ENCODE measurements at regions not wholly inside any gene's neighbourhood (a gene's known extent, or its start where the extent isn't known, plus 50 kb on each side); places are given as distances from the start of the nearest gene placed in this dataset.

GRCh38 chr4:35867057-35867456, 377.3 kb downstream of the ARAP2 start:
- no peak overlapping the region for H3K4me3 ChIP-seq (ENCODE audit: low read depth, low read length)
- no peak for DNase-seq (ENCODE audit: low read depth)
- TF ChIP-seq, protein P1, sequence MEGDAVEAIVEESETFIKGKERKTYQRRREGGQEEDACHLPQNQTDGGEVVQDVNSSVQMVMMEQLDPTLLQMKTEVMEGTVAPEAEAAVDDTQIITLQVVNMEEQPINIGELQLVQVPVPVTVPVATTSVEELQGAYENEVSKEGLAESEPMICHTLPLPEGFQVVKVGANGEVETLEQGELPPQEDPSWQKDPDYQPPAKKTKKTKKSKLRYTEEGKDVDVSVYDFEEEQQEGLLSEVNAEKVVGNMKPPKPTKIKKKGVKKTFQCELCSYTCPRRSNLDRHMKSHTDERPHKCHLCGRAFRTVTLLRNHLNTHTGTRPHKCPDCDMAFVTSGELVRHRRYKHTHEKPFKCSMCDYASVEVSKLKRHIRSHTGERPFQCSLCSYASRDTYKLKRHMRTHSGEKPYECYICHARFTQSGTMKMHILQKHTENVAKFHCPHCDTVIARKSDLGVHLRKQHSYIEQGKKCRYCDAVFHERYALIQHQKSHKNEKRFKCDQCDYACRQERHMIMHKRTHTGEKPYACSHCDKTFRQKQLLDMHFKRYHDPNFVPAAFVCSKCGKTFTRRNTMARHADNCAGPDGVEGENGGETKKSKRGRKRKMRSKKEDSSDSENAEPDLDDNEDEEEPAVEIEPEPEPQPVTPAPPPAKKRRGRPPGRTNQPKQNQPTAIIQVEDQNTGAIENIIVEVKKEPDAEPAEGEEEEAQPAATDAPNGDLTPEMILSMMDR (conservative IDR thresholded peaks at IDR 0.05; ENCODE audit: low read depth, low read length): no peak

DNA sequence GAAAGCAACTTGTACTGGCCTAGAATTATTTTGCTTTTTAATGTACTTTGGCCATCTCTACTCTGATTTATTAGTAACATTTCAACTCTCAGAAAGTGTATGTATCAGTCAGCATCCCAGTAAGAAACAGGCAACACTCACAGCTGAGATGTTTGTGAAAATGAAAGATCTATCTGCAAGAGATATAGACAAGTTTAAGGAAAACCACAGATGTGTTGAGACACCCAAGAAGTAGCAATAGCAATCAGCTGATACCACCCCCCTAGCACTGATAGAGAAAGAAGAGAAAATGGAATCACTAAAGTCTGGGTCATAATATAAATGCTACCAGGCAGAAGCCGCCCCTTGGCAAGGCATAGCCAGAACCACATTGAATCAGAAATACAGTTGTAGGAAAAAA, 372.0 kb downstream of the ARAP2 start:
- no peak for DNase-seq (ENCODE audit: low read depth)
- no peak overlapping the region for H3K4me3 ChIP-seq (ENCODE audit: low read depth, low read length)
- TF ChIP-seq, protein P1 (conservative IDR thresholded peaks at IDR 0.05; ENCODE audit: low read depth, low read length): no peak

DNA sequence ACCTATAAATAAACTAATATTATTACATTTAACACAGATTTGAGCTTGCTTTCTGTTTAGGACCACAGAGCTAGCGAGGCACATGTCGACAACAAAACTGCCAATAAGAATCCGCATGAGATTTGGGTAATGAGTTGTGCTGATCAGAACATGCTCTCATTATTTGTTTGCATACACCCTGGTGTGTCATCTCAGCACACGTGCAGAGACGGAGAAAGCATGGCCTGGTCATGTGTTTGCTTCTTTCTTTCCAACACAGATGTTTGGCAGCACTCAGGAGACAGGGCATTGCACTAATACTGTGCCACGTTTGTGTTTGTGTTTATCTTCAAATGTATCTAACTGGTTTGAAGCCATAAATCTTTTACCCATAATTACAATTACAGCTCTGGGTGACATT, 364.8 kb downstream of the ARAP2 start:
- no peak overlapping the region for H3K4me3 ChIP-seq (ENCODE audit: low read depth, low read length)
- DNase-seq (ENCODE audit: low read depth): no peak
- TF ChIP-seq, protein P1 (conservative IDR thresholded peaks at IDR 0.05; ENCODE audit: low read depth, low read length): no peak

DNA sequence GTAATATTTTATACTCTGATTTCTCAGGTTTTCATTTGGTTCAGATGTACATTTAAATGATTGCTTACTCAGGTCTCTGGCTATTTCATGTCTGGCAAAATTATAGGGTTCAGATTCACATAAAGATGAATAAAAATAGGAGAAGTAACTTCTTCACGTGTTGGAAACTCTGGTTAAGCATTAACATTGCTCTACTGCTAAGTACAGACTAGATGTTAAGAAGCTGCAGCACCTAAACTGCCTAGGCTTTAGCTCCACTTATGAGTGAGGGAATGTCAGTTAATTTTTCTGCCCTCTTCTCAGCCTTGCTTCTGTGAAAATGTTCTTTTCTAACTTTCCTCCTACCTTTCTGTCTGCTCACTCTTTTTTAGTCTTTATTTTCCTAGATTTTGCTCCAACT, 361.2 kb downstream of the ARAP2 start:
- H3K4me3 ChIP-seq (ENCODE audit: low read depth, low read length): no peak overlapping the region
- no peak for DNase-seq (ENCODE audit: low read depth)
- TF ChIP-seq, protein P1 (conservative IDR thresholded peaks at IDR 0.05; ENCODE audit: low read depth, low read length): no peak

GRCh38 chr4:35884714-35885480, 359.4 kb downstream of the ARAP2 start:
- H3K4me3 ChIP-seq (ENCODE audit: low read depth, low read length): no peak overlapping the region
- no peak for DNase-seq (ENCODE audit: low read depth)
- TF ChIP-seq, protein P1 (conservative IDR thresholded peaks at IDR 0.05; ENCODE audit: low read depth, low read length): no peak

GRCh38 chr4:35897808-35898207, 346.5 kb downstream of the ARAP2 start:
- no peak overlapping the region for H3K4me3 ChIP-seq (ENCODE audit: low read depth, low read length)
- TF ChIP-seq, protein P1 (conservative IDR thresholded peaks at IDR 0.05; ENCODE audit: low read depth, low read length): no peak
- DNase-seq (ENCODE audit: low read depth): no peak
